ENCODE measurements at regions not wholly inside any gene's neighbourhood (a gene's known extent, or its start where the extent isn't known, plus 50 kb on each side); places are given as distances from the start of the nearest gene placed in this dataset.

- TF ChIP-seq HNF4G (IDR thresholded peaks at IDR 0.05; ENCODE audit: borderline replicate concordance, low read depth, low read length) (no peak), HNF4G (CRISPR knock-in tag; IDR thresholded peaks at IDR 0.05; ENCODE audit: borderline replicate concordance, low read depth) (no peak), POLR2AphosphoS5 (IDR thresholded peaks at IDR 0.05; ENCODE audit: low read depth, low read length) (no peak), RXRA (CRISPR knock-in tag; IDR thresholded peaks at IDR 0.05) (no peak), MAFK (conservative IDR thresholded peaks at IDR 0.05 in 1 of 2, IDR thresholded peaks at IDR 0.05 in 1 of 2; ENCODE audit: low read length in 2 of 2) (no peak), ATF7 (IDR thresholded peaks at IDR 0.05) (no peak), ATF7 (CRISPR knock-in tag; IDR thresholded peaks at IDR 0.05) (no peak), TAF1 (CRISPR knock-in tag; IDR thresholded peaks at IDR 0.05) (no peak), IRF2 (CRISPR knock-in tag; IDR thresholded peaks at IDR 0.05) (no peak)
- TF ChIP-seq, protein P1, sequence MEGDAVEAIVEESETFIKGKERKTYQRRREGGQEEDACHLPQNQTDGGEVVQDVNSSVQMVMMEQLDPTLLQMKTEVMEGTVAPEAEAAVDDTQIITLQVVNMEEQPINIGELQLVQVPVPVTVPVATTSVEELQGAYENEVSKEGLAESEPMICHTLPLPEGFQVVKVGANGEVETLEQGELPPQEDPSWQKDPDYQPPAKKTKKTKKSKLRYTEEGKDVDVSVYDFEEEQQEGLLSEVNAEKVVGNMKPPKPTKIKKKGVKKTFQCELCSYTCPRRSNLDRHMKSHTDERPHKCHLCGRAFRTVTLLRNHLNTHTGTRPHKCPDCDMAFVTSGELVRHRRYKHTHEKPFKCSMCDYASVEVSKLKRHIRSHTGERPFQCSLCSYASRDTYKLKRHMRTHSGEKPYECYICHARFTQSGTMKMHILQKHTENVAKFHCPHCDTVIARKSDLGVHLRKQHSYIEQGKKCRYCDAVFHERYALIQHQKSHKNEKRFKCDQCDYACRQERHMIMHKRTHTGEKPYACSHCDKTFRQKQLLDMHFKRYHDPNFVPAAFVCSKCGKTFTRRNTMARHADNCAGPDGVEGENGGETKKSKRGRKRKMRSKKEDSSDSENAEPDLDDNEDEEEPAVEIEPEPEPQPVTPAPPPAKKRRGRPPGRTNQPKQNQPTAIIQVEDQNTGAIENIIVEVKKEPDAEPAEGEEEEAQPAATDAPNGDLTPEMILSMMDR (CRISPR knock-in tag; IDR thresholded peaks at IDR 0.05): no peak
Observed at GRCh38 chr15:35680951-35681350, 135.0 kb upstream of the DPH6 start.

All from HepG2 (cell line).